ENCODE measurements at regions not wholly inside any gene's neighbourhood (a gene's known extent, or its start where the extent isn't known, plus 50 kb on each side); places are given as distances from the start of the nearest gene placed in this dataset.

- no peak for TF ChIP-seq CHD7 (IDR thresholded peaks at IDR 0.05; ENCODE audit: insufficient replicate concordance, low read length)
- TF ChIP-seq SP1 (IDR thresholded peaks at IDR 0.05; ENCODE audit: low read depth, low read length), result no peak
- TF ChIP-seq SIRT6 (IDR thresholded peaks at IDR 0.05; ENCODE audit: low read length), result no peak
- no peak for TF ChIP-seq ATF2 (IDR thresholded peaks at IDR 0.05; ENCODE audit: low read length)
- no peak for TF ChIP-seq ASH2L (IDR thresholded peaks at IDR 0.05; ENCODE audit: low read length)
- TF ChIP-seq YY1 (IDR thresholded peaks at IDR 0.05; ENCODE audit: low read depth, low read length), result no peak
- no peak for TF ChIP-seq SIX5 (IDR thresholded peaks at IDR 0.05; ENCODE audit: low read depth, low read length)
- no peak for TF ChIP-seq CHD1 (IDR thresholded peaks at IDR 0.05; ENCODE audit: low read depth, low read length)
- no peak for TF ChIP-seq CHD2 (IDR thresholded peaks at IDR 0.05; ENCODE audit: low read length)
- TF ChIP-seq KDM5A (IDR thresholded peaks at IDR 0.05; ENCODE audit: low read length), result no peak
Observed at GRCh38 chr5:97559827-97560598, 377.0 kb upstream of the RIOK2 start (continued).

All from H1 (cell line).